ENCODE measurements at regions not wholly inside any gene's neighbourhood (a gene's known extent, or its start where the extent isn't known, plus 50 kb on each side); places are given as distances from the start of the nearest gene placed in this dataset.

- TF ChIP-seq CTCF (IDR thresholded peaks at IDR 0.05), result no peak
- TF ChIP-seq EZH2 (IDR thresholded peaks at IDR 0.05), result no peak
- no peak for TF ChIP-seq EZH2phosphoT487 (IDR thresholded peaks at IDR 0.05)
Observed at GRCh38 chr1:194829492-194829891, 1643.1 kb upstream of the B3GALT2 start.

All from neural progenitor cell (in vitro differentiated cells).